Panc1 (cell line): ENCODE measurements at regions not wholly inside any gene's neighbourhood (a gene's known extent, or its start where the extent isn't known, plus 50 kb on each side); places are given as distances from the start of the nearest gene placed in this dataset.

ENCODE experiments used
- CTCF ChIP-seq: fragments of 450-650 bp; IDR thresholded peaks from 2 replicates; pipeline ENCODE4 v1.5.1; 2017; ENCODE audit warnings: mild to moderate bottlenecking
- POLR2AphosphoS5 ChIP-seq: IDR thresholded peaks from 2 replicates; pipeline ENCODE4 v1.6.1; 2012; ENCODE audit warnings: mild to moderate bottlenecking, low read depth, low read length, moderate library complexity
- SIN3A ChIP-seq: IDR thresholded peaks from 2 replicates; pipeline ENCODE4 v1.6.1; 2012; ENCODE audit warnings: low read depth, mild to moderate bottlenecking, low read length, moderate library complexity, borderline replicate concordance; ENCODE audit not compliant: insufficient read depth

DNA sequence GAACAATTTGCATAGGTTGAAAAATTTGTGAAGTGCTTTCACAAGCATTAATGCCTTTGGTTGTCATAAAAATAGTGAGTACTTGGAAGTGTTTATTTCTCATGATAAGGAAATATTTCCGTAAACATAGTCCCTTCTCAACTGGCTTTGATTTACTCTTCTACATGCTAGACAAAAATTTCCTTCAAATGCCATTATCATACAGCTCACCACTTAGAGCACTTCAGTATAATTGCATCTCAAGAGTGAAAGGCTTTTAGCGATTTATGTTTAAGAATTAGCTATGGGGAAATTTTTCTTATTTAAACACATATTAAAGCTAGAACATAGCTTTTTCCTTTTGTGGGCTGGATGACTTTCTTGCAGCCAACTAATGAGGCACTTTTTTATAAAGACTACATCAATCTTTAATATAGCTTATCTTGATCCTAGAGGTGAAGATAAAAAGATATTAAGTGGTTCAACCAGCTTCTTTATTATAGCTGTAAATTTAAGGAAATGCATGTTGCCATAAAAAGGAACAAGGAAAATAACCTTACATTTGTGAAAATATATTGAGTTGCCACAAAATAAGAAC, 656.8 kb downstream of the SLITRK6 start:
- TF ChIP-seq CTCF = no peak
- no peak for TF ChIP-seq POLR2AphosphoS5
- no peak for TF ChIP-seq SIN3A
